ENCODE measurements at regions not wholly inside any gene's neighbourhood (a gene's known extent, or its start where the extent isn't known, plus 50 kb on each side); places are given as distances from the start of the nearest gene placed in this dataset.
"Not testable (repeated sequence)": the region's sequence is repeated elsewhere in the genome, so short reads cannot be mapped to it uniquely, and the experiment has no call there.

DNA sequence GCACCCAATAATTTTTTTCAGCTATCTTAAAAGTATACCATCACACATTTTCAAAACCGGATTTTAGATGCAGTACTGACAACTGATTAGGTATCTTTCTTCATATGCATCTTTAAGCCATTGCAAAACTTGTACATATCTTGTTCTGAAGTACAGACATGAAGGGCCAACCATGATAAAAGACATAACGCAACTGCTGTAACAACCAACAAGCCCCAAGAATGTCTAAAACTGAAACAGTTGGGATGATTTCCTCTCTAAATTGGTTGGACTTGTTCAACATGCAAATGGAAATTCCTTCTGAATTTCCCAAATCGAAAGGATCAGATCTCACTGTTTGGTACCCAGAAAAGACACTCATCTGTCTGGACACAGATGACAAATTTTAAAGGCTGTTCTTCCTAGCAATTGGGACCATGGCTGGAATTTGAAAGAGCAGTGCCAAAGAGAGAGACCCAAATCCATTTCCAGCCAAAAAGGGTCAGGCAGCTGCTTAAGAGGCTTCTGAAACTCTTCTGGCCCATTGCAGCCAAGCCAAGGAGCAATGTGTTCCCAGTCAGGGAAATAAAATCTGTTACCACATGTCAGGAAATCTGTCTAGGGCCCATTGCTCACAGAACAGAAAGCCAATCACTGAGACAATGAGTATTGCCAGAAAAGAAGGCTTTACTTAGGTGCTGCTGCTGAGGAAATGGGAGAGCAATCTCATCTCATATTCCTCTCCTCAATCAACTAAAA, 1122.4 kb upstream of the USP15 start:
- DNase-seq: no peak

DNA sequence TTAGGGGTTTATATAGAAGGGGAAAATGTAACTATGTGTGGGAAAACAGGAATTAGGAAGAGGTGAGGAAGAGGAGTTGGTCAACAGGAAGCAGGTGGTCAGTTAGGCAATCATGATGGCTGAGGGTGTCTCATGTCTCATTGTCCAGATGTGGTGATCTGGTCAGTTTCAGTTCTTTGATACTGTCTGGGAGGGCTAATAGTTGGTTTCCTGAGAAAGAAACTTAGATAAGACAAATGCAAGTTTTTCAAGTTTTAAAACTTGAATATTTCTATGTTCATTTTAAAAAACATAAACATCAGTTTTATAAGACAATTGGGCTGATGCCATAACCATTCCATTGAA, 1121.8 kb upstream of the USP15 start:
- no peak for DNase-seq

DNA sequence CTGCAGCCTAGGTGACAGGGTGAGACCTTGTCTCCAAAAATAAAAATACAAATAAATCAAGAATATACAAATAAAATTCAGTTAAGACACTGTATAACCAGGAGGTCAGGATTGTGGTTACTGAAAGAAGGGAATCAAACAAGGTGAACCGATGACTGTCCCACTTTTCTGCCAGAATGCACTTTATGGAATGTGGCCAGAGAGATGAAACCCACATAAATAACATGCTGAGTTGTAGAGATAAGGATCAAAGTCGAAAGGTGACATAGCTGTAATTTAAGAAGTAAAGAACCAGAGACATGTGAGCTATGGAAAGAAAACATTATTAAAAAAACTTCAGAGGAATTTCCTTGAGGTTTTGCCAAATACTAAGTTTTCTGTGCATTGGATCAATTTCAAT, 1098.2 kb upstream of the USP15 start:
- no peak for DNase-seq

DNA sequence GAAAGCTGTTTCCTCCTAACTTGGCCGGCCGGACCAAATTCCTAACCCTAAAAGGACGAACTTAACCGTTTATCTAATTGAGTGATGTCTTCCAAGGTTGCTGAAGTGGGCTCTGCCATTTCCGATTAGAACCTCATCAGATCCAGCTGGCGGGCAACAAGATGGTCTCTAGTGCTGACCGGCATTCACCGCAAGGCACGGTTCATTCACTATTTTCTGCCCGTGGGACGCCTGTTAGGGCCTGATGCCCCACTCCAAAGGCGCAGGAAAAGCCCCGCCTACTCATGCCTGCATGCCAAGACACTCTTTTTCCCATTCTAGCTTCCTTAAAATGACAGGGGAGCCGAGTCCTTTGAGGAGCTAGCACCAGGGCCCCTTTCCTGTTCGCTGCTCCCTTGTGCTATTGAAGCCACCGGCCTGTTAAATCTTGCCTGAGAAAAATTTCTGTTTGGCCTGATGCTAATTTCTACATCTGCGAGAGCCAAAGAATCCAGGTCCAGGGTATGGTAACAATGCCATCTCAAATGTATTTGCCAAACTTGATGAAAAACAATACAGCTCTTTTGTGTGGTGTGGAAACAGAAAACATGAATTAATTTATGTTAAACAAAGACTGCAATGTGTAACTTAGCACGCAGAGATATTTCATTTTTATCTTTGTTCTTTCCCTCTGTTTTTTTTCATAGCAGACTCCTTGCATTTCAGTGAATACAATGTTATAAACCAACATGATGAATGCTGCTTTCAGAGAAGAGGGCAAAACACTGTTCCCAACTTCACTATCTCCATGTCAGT, 1071.2 kb upstream of the USP15 start:
- no peak for DNase-seq

DNA sequence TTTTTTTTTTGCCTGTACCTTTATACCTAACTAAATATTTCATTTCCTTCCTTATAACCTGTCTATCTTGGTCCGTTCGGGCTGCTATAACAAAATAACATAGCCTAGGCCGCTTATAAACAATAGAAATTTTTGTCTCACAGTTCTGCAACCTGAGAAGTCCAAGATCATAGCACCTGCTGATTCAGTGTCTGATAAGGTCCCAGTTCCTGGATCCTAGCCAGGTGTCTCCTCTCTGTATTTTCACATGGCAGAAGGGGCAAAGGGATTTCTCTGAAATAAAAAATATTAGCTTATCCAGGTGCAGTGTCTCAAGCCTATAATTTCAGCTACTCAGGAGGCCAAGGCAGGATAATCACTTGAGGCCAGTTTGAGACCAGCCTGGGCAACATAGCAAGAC, 1046.6 kb upstream of the USP15 start:
- no peak for DNase-seq

DNA sequence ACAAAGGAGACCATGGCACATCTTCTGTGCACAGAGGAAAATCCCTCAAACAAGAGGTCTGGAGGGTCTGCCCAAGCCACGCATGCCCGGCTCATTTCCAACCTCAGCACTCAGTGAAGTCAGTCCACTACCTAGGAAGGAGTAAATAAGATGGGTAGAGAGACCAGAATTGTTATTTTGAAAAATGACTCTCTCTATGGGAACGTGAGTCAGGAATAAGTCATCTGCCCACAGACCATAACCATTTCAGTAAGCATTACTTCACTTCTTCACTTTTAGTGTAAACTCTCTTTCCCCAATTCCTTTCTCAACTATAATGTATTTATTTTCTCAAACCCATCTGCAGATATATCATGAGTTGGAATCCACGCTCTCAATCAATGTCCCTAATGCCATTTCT, 1039.9 kb upstream of the USP15 start:
- no peak for DNase-seq

DNA sequence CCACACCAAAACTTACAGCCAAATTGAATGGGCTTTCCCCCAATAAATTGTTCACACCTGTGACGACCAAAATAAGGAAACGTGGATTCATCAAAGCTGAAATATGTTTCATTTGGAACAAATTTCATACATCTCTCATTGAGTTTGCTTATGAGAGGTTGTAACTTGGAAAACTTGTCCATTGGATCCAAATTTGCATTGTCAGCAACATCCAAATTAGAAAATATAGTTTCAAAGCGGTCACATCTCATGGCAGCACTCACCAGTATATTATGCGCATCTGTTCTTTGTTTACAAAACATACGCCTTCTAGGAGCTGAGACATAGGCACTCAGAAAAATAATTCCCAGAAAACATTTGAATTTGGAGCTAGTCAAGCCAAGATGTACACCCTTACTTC, 1028.2 kb upstream of the USP15 start:
- DNase-seq: no peak

DNA sequence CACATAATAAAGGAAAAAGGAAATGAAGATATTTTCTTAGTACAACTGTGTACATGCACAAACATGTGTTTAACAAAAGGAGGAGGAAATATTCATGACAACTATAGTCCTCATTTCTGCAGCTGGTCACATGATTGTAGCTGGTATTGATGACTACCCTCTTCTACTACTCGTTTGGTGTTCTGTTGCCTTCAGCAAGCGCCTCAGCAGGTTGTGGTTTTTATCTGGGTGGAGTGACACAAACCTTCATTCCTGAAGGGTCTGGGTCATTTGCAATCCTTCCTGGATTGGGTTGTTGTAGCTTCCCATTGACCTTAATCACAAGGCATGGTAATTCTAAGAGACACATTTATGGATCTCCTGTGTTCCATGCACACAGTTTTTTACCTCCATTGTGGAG, 1009.9 kb upstream of the USP15 start:
- no peak for DNase-seq

DNA sequence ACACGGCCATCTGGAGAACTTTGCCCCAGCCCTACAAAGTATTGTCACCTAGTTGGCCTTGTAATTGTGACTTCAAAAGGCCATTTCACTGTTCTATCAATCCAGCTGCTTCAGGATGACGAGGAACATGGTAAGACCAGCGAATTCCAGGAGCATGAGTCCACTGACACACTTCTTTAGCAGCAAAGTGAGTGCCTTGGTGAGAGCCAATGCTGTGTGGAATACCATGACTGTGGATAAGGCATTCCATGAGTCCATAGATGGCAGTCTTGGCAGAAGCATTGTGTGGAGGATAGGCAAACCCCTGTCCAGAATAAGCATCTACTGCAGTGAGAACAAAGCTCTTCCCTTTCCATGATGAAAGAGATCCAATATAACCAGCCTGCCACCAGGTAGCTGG, 1009.1 kb upstream of the USP15 start:
- DNase-seq: no peak

DNA sequence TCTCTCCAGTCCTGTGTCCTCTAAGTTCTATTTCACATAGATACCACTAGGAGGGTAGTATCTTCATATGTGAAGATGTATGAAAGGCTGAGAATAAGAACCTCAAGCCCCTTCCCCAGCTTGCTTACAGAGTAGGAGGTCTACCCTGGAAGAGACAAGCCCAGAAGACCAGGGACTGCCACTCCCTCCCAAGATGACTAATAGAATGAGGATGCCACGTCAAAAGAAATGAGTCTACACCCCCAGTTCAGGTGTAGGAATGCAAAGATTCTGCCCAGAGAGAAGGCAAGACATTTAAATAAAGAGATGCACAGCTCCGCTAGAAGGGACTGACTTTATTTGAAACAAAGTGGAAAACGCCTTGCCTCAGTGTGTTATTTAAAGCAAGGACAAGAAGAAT, 1006.0 kb upstream of the USP15 start:
- DNase-seq: no peak

DNA sequence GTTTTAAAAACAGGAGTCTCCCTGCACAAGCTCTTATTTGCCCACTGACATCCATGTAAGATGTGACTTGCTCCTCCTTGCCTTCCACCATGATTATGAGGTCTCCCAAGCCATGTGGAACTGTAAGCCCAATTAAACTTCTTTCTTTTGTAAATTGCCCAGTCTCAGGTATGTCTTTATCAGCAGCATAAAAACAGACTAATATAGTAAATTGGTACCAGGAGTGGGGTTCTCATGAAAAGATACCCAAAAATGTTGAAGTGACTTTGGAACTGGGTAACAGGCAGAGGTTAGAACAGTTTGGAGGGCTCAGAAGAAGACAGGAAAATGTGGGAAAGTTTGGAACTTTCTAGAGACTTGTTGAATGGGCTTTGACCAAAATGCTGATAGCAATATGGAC, 995.9 kb upstream of the USP15 start:
- not testable (repeated sequence) for DNase-seq

DNA sequence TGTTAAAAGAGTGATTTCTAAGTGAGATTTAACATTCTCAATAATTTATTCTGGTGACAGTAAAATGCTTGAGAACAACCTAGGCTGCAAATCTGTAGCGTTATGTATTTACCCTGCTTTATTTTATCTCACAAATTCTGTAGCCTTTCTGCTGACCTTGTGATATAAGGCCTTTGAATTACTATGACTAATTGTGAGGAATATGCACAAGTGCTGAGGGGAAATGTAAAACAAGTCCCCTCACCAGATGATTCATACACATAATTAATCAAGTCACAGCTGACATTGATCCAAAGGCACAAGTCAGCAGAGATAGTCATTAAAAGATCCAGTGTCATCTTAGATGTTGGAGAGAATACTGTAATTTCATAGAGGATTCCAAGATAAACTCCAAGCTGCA, 992.7 kb upstream of the USP15 start:
- no peak for DNase-seq

DNA sequence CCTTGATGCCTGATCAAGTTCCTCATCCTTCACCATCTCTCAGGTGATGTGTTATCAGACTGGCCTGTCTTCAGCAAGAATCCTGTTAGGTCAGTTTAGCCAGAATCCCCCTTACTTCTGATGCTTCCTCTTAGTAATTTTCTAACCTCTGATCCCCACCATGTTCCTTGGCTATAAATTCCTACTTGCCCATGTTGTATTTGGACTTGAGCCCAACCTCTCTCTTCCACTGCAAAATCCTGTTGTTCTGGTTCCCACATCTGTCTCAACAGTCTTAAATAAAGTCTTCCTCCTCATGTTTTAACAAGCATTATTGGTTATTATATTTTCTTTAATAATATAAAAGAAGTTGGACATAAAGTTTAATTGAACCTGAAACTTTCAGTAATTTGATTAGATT, 987.8 kb upstream of the USP15 start:
- DNase-seq: no peak

DNA sequence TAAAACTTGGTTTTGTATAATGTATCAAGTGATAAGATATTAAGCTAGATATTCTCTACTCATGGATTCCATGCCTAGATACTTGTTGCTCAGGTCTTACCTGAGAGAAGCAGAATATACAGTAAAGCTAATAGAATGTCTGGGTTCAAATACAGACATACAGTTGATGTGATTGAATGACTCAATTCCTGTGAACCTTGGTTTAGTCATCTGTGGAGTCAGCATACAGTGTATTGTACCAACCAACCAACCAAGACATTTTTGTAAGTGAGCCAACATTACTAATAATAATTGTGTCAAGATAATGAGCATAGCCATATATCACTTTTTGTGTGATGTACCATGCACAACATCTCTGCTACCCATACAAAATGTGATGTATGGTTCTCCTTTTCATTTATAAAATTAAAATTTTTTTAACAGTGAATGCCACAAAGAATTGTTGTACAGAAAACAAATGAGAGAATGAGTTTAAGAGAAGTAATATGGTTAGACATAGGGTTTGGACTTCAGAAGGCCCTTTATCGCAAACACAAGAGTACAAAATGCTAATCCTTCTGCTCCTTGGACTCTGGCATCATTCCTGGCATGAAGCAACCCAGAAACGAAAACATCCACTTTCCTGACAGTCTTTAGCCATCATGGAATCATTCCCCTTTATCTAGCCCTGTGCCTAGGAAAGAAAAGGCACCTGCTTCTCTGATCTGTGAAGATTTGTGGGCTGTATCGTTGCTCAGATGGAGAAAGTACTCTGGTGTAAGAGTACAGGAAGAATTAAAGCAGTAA, 977.2 kb upstream of the USP15 start:
- DNase-seq: no peak

DNA sequence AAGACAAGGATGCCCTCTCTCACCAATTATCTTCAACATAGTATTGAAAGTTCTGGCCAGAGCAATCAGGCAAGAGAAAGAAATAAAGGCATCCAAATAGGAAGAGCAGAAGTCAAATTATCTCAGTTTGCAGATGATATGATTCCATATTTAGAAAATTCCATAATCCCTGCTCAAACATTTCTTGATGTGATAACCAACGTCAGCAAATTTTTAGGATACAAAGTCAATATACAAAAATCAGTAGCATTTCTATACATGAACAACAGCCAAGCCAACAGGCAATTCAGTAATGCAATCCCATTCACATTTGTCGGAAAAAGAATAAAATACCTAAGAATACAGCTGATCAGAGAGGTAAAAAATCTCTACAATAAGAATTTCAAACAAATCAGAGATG, 969.7 kb upstream of the USP15 start:
- no peak for DNase-seq

DNA sequence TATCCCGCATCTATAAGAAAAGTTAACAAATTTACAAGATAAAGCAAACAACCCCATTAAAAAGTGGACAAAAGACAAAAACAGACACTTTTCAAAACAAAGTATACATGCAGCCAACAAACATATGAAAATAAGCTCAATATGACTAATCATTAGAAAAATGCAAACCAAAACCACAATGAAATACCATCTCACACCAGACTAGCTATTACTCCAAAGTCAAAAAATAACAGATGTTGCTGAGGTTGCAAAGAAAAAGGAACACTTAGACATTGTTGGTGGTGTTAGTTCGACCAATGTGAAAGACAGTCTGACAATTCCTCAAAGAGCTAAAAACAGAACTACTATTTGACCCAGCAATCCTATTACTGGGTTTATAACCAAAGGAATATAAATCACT, 968.6 kb upstream of the USP15 start:
- DNase-seq: no peak

DNA sequence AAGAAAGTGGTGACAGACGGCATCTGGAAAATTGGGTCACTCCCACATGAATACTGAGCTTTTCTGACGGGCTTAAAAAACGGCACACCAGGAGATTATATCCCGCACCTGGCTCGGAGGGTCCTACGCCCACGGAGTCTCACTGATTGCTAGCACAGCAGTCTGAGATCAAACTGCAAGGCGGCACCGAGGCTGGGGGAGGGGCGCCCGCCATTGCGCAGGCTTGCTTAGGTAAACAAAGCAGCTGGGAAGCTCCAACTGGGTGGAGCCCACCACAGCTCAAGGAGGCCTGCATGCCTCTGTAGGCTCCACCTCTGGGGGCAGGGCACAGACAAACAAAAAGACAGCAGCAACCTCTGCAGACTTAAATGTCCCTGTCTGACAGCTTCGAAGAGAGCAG, 966.2 kb upstream of the USP15 start:
- not testable (repeated sequence) for DNase-seq

DNA sequence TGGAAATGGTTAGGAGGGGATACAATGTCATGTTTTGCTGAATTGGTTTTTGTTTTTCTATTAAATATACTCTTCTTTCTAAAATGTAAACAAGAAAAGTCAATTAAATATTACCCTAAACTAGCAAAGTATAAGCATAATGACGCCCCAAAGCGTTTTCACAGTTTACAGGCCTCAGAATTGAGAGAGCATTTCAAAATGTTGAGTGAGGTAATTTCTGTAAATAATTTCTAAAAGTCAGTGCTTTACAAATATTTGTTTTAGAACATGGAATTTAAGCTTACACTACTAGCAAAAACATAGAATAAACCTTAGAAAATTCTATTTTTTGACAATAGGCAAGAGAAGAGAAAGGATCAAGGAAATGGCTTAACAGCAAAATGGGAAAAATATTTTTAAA, 958.4 kb upstream of the USP15 start:
- no peak for DNase-seq

DNA sequence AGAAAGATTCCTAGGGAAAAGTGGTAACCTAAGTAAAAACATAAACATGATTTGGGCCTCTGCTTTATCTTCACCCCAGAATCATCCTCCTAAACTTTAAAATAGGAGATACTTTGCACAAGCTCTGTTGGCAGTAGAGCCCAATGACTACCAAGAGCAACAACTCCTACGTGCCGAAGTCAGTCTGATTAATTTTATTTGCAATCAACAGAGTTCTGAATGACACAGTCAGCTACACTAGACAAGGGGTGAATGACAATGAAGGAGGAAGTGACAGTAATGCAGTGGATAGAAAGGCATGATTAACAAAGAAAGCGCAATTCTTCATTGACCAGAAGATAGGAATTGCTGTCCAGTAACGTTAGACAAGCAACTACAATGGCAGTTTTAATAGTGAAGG, 957.9 kb upstream of the USP15 start:
- no peak for DNase-seq

DNA sequence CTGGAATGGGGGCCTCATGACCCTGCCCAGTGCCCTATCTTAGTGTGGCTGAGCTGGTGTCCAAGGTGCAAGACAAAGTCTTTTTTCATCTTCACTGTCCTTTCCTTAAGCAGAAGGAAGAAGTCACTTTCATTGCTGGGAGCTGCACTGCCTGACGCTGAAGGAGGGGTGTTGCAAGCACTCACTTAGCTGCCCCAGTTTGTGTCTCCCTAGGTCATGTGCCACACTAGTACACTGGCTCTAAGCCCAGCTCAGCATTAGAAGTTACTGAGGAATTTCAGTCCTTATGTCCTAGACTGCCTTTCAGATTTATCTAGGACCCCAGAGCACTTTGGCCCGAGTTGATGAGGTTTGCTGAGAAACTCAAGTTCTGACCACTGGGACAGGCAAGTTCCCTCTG, 952.0 kb upstream of the USP15 start:
- no peak for DNase-seq

DNA sequence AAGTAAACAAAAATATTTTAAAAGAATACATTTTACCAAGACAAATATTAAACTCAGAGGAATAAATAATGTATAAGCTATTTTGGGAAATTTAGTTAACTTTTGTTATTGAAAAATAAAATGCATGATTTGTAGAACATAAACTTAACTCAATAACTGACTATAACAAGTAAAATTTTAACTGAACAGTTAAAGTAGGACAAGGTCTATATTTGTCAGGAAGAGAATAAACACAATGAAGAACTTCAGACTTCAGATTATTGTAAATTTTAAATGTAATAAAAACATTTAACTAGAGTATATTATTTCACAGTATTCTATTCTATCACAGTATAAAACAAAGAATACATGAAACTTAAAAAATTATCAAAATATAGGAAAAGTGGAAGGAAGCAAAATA, 948.8 kb upstream of the USP15 start:
- DNase-seq: no peak

DNA sequence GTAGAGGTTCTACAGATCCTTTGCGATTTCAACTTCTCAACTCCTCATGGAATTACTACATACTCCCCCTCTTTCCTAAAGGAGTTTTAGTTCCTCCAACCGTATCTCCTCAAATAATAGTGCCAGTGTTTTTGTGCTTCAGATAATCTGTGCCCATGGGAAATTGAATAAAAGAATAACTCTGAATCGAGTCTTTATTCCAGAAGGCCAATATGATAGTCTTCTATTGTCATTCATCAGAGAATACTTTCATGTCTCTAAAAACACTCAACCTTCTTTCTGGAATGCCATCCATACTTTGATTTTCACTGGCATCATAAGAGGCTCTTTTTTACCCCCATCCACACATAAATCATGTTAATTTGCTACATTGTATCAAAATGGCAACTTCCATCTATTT, 911.3 kb upstream of the USP15 start:
- no peak for DNase-seq

DNA sequence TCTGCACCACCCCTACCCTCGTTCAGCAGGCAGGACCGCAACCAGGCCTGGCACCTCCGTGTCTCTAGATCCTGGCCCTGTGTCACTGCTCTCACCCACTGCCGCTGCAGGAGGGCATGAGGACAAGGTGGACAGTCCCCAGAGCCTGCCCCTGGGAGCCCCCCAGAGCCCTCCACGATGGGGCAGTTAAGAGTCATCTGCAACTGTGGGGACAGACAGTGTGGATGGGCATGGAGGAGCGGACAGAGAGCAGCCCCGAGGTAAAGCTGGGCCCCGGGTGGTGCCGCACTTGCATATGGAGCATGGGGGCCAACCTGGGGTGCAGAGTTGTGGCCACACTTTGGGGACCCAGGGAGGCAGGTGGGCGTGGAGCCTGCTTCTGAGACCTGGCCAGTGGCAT, 905.1 kb upstream of the USP15 start:
- no peak for DNase-seq

DNA sequence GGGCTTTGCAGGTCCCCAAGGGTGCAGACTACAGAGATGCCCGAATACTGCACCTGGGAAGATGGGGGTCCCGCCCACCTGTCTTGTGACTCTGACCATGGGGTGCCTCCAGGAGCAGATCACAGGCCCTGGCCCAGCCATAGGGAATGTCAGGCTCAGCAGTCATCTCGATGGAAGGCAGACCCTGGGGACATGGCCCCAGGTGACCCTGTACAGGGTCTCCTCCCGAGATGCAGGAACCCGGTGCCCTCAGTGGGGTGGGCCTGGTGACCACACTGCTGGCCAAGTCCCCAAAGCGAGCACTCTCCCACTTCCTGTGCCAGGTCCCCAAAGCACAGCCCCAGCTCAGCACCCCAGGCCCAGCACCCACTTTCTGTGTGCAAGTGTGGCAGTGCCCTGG, 903.7 kb upstream of the USP15 start:
- DNase-seq: no peak
